Endothelial cell of umbilical vein (primary cell): ENCODE measurements at regions not wholly inside any gene's neighbourhood (a gene's known extent, or its start where the extent isn't known, plus 50 kb on each side); places are given as distances from the start of the nearest gene placed in this dataset.

ENCODE experiments used
- BruUV-seq: library from RNA; stranded (reverse); fragments of 400-500 nt; replicated peaks from 2 replicates; lab custom pipeline; 2021; lab: Mats Ljungman, UMichigan
- CTCF ChIA-PET: fragments of 300-600, 350-600 bp; sonication (Branson Sonifier 250); formaldehyde crosslinking; loops from one replicate; lab custom pipeline; 2021; ENCODE audit warnings: antibody characterized with exemption, inconsistent platforms; lab: Charles Lee
- POLR2A ChIA-PET: fragments of 300-600, 350-600 bp; sonication (Branson Sonifier 250); formaldehyde crosslinking; loops from one replicate; lab custom pipeline; 2021; ENCODE audit warnings: antibody characterized with exemption, inconsistent platforms; lab: Charles Lee
- DNase-seq: peaks from one replicate; pipeline ENCODE4 v3.0.0-alpha.2; 2011; ENCODE audit warnings: low read depth, low spot score
- FAIRE-seq: peaks from 2 replicates; lab custom pipeline; 2011; peaks lifted over from hg19 to GRCh38; lab: Jason Lieb, UNC
- H2AFZ ChIP-seq: 2 replicates; pipeline ENCODE4 v1.6.0; 2012; ENCODE audit warnings: low read depth, low read length, control low read depth, inconsistent platforms
- H3K27ac ChIP-seq: 2 replicates; pipeline ENCODE4 v1.5.1; 2011; ENCODE audit warnings: low read depth, mild to moderate bottlenecking, control low read depth, low read length, moderate library complexity; ENCODE audit not compliant: insufficient read depth
- H3K27me3 ChIP-seq, 2 experiments: 2 replicates each; pipeline versions ENCODE4 v1.6.0 to v1.6.1; 2011; ENCODE audit warnings: low read length in 2 of 2, mixed read lengths in 1 of 2; ENCODE audit not compliant: control insufficient read depth in 2 of 2, insufficient read depth in 2 of 2
- H3K36me3 ChIP-seq, 2 experiments: 2 replicates in 1 of 2; 3 replicates in 1 of 2; pipeline ENCODE4 v1.5.1; 2011; ENCODE audit warnings: low read length in 2 of 2, mild to moderate bottlenecking in 1 of 2, moderate library complexity in 1 of 2; ENCODE audit not compliant: control insufficient read depth in 2 of 2, insufficient read depth in 2 of 2; ENCODE audit errors: extremely low read depth in 1 of 2
- H3K4me1 ChIP-seq: 3 replicates; pipeline ENCODE4 v1.5.1; 2011; ENCODE audit warnings: mild to moderate bottlenecking, low read length; ENCODE audit not compliant: control insufficient read depth, insufficient read depth; ENCODE audit errors: extremely low read depth
- H3K4me2 ChIP-seq: 2 replicates; pipeline ENCODE4 v1.6.1; 2011; ENCODE audit warnings: low read length, control low read depth, mixed read lengths; ENCODE audit not compliant: insufficient read depth
- H3K4me3 ChIP-seq, 3 experiments: fragments of 200-600 bp in 1 of 3; sonication (generic), shearing (Covaris generic) in 1 of 3; replicated peaks in 1 of 3; 2 replicates each; pipeline ENCODE4 v1.5.1; 2011 to 2016; ENCODE audit warnings: control low read depth in 3 of 3, low read length in 3 of 3, mild to moderate bottlenecking in 2 of 3, inconsistent platforms in 1 of 3, low read depth in 1 of 3, moderate library complexity in 1 of 3; ENCODE audit not compliant: insufficient read depth in 1 of 3
- H3K79me2 ChIP-seq: 2 replicates; pipeline ENCODE4 v1.6.0; 2012; ENCODE audit warnings: low read length, inconsistent platforms; ENCODE audit not compliant: control insufficient read depth, insufficient read depth
- H3K9ac ChIP-seq: replicated peaks from 2 replicates; pipeline ENCODE3; 2011; ENCODE audit warnings: low read length, control low read depth; ENCODE audit not compliant: insufficient read depth; ENCODE audit errors: extremely low read depth
- H3K9me1 ChIP-seq: replicated peaks from 3 replicates; pipeline ENCODE4 v1.6.0; 2011; ENCODE audit warnings: mild to moderate bottlenecking, low read length; ENCODE audit not compliant: control insufficient read depth, insufficient read depth; ENCODE audit errors: extremely low read depth
- H3K9me3 ChIP-seq: replicated peaks from 2 replicates; pipeline ENCODE4 v1.5.1; 2012; ENCODE audit warnings: low read length, inconsistent platforms; ENCODE audit not compliant: control insufficient read depth, insufficient read depth
- H4K20me1 ChIP-seq: replicated peaks from 2 replicates; pipeline ENCODE3; 2011; ENCODE audit warnings: mild to moderate bottlenecking, low read length; ENCODE audit not compliant: control insufficient read depth, insufficient read depth; ENCODE audit errors: extremely low read depth
- CTCF ChIP-seq, 2 donors: IDR thresholded peaks; 1 replicate in 1 of 2; 2 replicates in 1 of 2; pipeline ENCODE4 v1.5.1; 2011; ENCODE audit warnings: low read length in 2 of 2, mild to moderate bottlenecking in 2 of 2, moderate library complexity in 2 of 2, control low read depth in 1 of 2, inconsistent platforms in 1 of 2, low read depth in 1 of 2; ENCODE audit not compliant: insufficient read depth in 1 of 2; ENCODE audit errors: extremely low read depth in 1 of 2
- EZH2 ChIP-seq: IDR thresholded peaks from 2 replicates; pipeline ENCODE4 v1.6.1; 2012; ENCODE audit warnings: borderline replicate concordance, low read depth, mild to moderate bottlenecking, moderate library complexity, low read length, inconsistent platforms; ENCODE audit not compliant: severe bottlenecking
- FOS ChIP-seq: IDR thresholded peaks from 2 replicates; pipeline ENCODE4 v1.6.1; 2011; ENCODE audit warnings: mild to moderate bottlenecking, low read length, moderate library complexity, borderline replicate concordance; ENCODE audit not compliant: insufficient read depth
- GATA2 ChIP-seq: IDR thresholded peaks from 2 replicates; pipeline ENCODE4 v1.7.0; 2011; ENCODE audit warnings: low read depth, mild to moderate bottlenecking, moderate library complexity, mixed read lengths, low read length; ENCODE audit not compliant: insufficient read length, insufficient read depth
- JUN ChIP-seq: IDR thresholded peaks from 2 replicates; pipeline ENCODE4 v1.6.1; 2011; ENCODE audit warnings: borderline replicate concordance, low read depth; ENCODE audit not compliant: insufficient read length, insufficient read depth
- MAX ChIP-seq: IDR thresholded peaks from 2 replicates; pipeline ENCODE4 v1.6.1; 2011; ENCODE audit not compliant: insufficient read depth, insufficient read length
- MYC ChIP-seq: IDR thresholded peaks from one replicate; pipeline ENCODE4 v1.6.1; 2011; ENCODE audit warnings: mild to moderate bottlenecking, low read depth, low read length
- POLR2A ChIP-seq: IDR thresholded peaks from 2 replicates; pipeline ENCODE4 v1.6.1; 2012; ENCODE audit warnings: low read depth, mild to moderate bottlenecking, control low read depth, low read length
- POLR2AphosphoS5 ChIP-seq: IDR thresholded peaks from 2 replicates; pipeline ENCODE4 v1.6.1; 2012; ENCODE audit warnings: low read depth, mild to moderate bottlenecking, control low read depth, low read length, moderate library complexity; ENCODE audit not compliant: insufficient read depth
- dilution Hi-C: fragments of 300-500 bp; cut with MboI; formaldehyde crosslinking; loops from one replicate; pipeline ENCODE4 v1.15.0; 2019; ENCODE audit warnings: low sequenced_read_pairs; ENCODE audit not compliant: extremely low pct_ligation_motif_present
- intact Hi-C: fragments of 100-400 bp; cut with micrococcal nuclease; formaldehyde crosslinking; loops from one replicate; pipeline ENCODE4 v1.10.0; 2022

GRCh38 chr4:180525523-180526077 is 1717.6 kb upstream of the TENM3 start:
- CTCF ChIA-PET = no interaction called here
- Histone ChIP-seq H3K9ac (no peak overlapping the region), H2AFZ (no peak overlapping the region), H3K4me3 (no peak overlapping the region), H3K27me3 (no peaks in the 10 kb centered on the region), H3K36me3 (no peaks in the 10 kb centered on the region), H3K4me2 (no peak overlapping the region), H4K20me1 (no peaks in the 10 kb centered on the region), H3K9me3 (peaks cover 2% of the 10 kb centered on the region), H3K9me1 (no peaks in the 10 kb centered on the region), H3K79me2 (no peaks in the 10 kb centered on the region), H3K27ac (no peak overlapping the region), H3K4me1 (no peaks in the 10 kb centered on the region)
- no peak for DNase-seq
- no peak for FAIRE-seq
- intact Hi-C loops (no loop called here), dilution Hi-C loops (no loop called here)
- no TSS peak for BruUV-seq
- POLR2A ChIA-PET = no interaction called here
- TF ChIP-seq POLR2AphosphoS5 (no peak), POLR2A (no peak), JUN (no peak), MAX (no peak), CTCF (IDR thresholded peaks at IDR 0.05; ENCODE audit: extremely low read depth in 1 of 2, insufficient read depth in 1 of 2, low read depth in 1 of 2, low read length in 2 of 2) (no peak), MYC (no peak), FOS (no peak), EZH2 (no peak), GATA2 (no peak)
